ENCODE measurements at regions not wholly inside any gene's neighbourhood (a gene's known extent, or its start where the extent isn't known, plus 50 kb on each side); places are given as distances from the start of the nearest gene placed in this dataset.

- Histone ChIP-seq H2AFZ (no peak overlapping the region), H3K9me2 (ENCODE audit: insufficient read depth) (no peaks in the 10 kb centered on the region), H3K36me3 (ENCODE audit: insufficient read depth) (peaks cover 15% of the 10 kb centered on the region), H3K27ac (ENCODE audit: low read depth) (no peak overlapping the region), H4K20me1 (replicated peaks; ENCODE audit: insufficient read depth) (no peaks in the 10 kb centered on the region), H3K4me3 (no peak overlapping the region), H3K4me2 (no peak overlapping the region), H3K79me2 (replicated peaks; ENCODE audit: insufficient read depth) (no peaks in the 10 kb centered on the region), H3K4me1 (ENCODE audit: insufficient read depth) (no peaks in the 10 kb centered on the region), H3K27me3 (ENCODE audit: insufficient read depth) (no peaks in the 10 kb centered on the region), H3F3A (replicated peaks; ENCODE audit: low read depth) (no peaks in the 10 kb centered on the region)
- H3K9me3 Mint-ChIP-seq, result peaks cover 96% of the 10 kb centered on the region
- ATAC-seq (no peak), DNase-seq (ENCODE audit: low spot score) (no peak)
- H3K4me3 Mint-ChIP-seq, result no peak overlapping the region
- H3K4me1 Mint-ChIP-seq, result no peaks in the 10 kb centered on the region
- H3K36me3 Mint-ChIP-seq (ENCODE audit: low read depth), result peaks cover 42% of the 10 kb centered on the region
- H3K27ac Mint-ChIP-seq, result no peak overlapping the region
- peaks cover 7% of the 10 kb centered on the region for H3K27me3 Mint-ChIP-seq (ENCODE audit: insufficient read depth, low read depth, poor library complexity)
- TF ChIP-seq CREB1 (CRISPR knock-in tag; IDR thresholded peaks at IDR 0.05; ENCODE audit: low read depth) (no peak), ZNF331 (CRISPR knock-in tag; IDR thresholded peaks at IDR 0.05; ENCODE audit: low read depth) (no peak)
These were observed 776.3 kb downstream of the TMEM121 start for GRCh38 chr14:106302661-106303060.

GRCh38 chr14:106304271-106304670 lies 777.9 kb downstream of the TMEM121 start:
- Mint-ChIP-seq H3K27ac (no peak overlapping the region), H3K27me3 (ENCODE audit: insufficient read depth, low read depth, poor library complexity) (peaks cover 12% of the 10 kb centered on the region), H3K4me1 (no peaks in the 10 kb centered on the region), H3K4me3 (no peak overlapping the region), H3K9me3 (peaks cover 96% of the 10 kb centered on the region), H3K36me3 (ENCODE audit: low read depth) (peaks cover 50% of the 10 kb centered on the region)
- ATAC-seq, result no peak
- H3K27me3 ChIP-seq (ENCODE audit: insufficient read depth), result no peaks in the 10 kb centered on the region
- H3K4me2 ChIP-seq, result no peak overlapping the region
- H3K9me2 ChIP-seq (ENCODE audit: insufficient read depth), result no peaks in the 10 kb centered on the region
- peaks cover 7% of the 10 kb centered on the region for H3F3A ChIP-seq (replicated peaks; ENCODE audit: low read depth)
- H4K20me1 ChIP-seq (replicated peaks; ENCODE audit: insufficient read depth), result no peaks in the 10 kb centered on the region
- H3K79me2 ChIP-seq (replicated peaks; ENCODE audit: insufficient read depth), result no peaks in the 10 kb centered on the region
- no peak overlapping the region for H2AFZ ChIP-seq
- no peak overlapping the region for H3K4me3 ChIP-seq
- no peaks in the 10 kb centered on the region for H3K4me1 ChIP-seq (ENCODE audit: insufficient read depth)
- DNase-seq (ENCODE audit: low spot score), result no peak
- peaks cover 15% of the 10 kb centered on the region for H3K36me3 ChIP-seq (ENCODE audit: insufficient read depth)
- H3K27ac ChIP-seq (ENCODE audit: low read depth), result no peak overlapping the region
- TF ChIP-seq EZH2phosphoT487 (IDR thresholded peaks at IDR 0.05; ENCODE audit: unreplicated experiment) (no peak), ZNF114 (CRISPR knock-in tag; IDR thresholded peaks at IDR 0.05) (no peak), JUNB (IDR thresholded peaks at IDR 0.05; ENCODE audit: unreplicated experiment) (no peak), EZH2 (IDR thresholded peaks at IDR 0.05; ENCODE audit: low read depth, unreplicated experiment) (no peak), REST (IDR thresholded peaks at IDR 0.05; ENCODE audit: unreplicated experiment) (no peak), ZNF331 (CRISPR knock-in tag; IDR thresholded peaks at IDR 0.05; ENCODE audit: low read depth) (no peak)
- TF ChIP-seq, protein P1, sequence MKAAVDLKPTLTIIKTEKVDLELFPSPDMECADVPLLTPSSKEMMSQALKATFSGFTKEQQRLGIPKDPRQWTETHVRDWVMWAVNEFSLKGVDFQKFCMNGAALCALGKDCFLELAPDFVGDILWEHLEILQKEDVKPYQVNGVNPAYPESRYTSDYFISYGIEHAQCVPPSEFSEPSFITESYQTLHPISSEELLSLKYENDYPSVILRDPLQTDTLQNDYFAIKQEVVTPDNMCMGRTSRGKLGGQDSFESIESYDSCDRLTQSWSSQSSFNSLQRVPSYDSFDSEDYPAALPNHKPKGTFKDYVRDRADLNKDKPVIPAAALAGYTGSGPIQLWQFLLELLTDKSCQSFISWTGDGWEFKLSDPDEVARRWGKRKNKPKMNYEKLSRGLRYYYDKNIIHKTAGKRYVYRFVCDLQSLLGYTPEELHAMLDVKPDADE (IDR thresholded peaks at IDR 0.05), result no peak
- TF ChIP-seq, protein P2, sequence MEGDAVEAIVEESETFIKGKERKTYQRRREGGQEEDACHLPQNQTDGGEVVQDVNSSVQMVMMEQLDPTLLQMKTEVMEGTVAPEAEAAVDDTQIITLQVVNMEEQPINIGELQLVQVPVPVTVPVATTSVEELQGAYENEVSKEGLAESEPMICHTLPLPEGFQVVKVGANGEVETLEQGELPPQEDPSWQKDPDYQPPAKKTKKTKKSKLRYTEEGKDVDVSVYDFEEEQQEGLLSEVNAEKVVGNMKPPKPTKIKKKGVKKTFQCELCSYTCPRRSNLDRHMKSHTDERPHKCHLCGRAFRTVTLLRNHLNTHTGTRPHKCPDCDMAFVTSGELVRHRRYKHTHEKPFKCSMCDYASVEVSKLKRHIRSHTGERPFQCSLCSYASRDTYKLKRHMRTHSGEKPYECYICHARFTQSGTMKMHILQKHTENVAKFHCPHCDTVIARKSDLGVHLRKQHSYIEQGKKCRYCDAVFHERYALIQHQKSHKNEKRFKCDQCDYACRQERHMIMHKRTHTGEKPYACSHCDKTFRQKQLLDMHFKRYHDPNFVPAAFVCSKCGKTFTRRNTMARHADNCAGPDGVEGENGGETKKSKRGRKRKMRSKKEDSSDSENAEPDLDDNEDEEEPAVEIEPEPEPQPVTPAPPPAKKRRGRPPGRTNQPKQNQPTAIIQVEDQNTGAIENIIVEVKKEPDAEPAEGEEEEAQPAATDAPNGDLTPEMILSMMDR (conservative IDR thresholded peaks at IDR 0.05; ENCODE audit: low read depth in 2 of 2), result no peak
- TF ChIP-seq, protein P3, sequence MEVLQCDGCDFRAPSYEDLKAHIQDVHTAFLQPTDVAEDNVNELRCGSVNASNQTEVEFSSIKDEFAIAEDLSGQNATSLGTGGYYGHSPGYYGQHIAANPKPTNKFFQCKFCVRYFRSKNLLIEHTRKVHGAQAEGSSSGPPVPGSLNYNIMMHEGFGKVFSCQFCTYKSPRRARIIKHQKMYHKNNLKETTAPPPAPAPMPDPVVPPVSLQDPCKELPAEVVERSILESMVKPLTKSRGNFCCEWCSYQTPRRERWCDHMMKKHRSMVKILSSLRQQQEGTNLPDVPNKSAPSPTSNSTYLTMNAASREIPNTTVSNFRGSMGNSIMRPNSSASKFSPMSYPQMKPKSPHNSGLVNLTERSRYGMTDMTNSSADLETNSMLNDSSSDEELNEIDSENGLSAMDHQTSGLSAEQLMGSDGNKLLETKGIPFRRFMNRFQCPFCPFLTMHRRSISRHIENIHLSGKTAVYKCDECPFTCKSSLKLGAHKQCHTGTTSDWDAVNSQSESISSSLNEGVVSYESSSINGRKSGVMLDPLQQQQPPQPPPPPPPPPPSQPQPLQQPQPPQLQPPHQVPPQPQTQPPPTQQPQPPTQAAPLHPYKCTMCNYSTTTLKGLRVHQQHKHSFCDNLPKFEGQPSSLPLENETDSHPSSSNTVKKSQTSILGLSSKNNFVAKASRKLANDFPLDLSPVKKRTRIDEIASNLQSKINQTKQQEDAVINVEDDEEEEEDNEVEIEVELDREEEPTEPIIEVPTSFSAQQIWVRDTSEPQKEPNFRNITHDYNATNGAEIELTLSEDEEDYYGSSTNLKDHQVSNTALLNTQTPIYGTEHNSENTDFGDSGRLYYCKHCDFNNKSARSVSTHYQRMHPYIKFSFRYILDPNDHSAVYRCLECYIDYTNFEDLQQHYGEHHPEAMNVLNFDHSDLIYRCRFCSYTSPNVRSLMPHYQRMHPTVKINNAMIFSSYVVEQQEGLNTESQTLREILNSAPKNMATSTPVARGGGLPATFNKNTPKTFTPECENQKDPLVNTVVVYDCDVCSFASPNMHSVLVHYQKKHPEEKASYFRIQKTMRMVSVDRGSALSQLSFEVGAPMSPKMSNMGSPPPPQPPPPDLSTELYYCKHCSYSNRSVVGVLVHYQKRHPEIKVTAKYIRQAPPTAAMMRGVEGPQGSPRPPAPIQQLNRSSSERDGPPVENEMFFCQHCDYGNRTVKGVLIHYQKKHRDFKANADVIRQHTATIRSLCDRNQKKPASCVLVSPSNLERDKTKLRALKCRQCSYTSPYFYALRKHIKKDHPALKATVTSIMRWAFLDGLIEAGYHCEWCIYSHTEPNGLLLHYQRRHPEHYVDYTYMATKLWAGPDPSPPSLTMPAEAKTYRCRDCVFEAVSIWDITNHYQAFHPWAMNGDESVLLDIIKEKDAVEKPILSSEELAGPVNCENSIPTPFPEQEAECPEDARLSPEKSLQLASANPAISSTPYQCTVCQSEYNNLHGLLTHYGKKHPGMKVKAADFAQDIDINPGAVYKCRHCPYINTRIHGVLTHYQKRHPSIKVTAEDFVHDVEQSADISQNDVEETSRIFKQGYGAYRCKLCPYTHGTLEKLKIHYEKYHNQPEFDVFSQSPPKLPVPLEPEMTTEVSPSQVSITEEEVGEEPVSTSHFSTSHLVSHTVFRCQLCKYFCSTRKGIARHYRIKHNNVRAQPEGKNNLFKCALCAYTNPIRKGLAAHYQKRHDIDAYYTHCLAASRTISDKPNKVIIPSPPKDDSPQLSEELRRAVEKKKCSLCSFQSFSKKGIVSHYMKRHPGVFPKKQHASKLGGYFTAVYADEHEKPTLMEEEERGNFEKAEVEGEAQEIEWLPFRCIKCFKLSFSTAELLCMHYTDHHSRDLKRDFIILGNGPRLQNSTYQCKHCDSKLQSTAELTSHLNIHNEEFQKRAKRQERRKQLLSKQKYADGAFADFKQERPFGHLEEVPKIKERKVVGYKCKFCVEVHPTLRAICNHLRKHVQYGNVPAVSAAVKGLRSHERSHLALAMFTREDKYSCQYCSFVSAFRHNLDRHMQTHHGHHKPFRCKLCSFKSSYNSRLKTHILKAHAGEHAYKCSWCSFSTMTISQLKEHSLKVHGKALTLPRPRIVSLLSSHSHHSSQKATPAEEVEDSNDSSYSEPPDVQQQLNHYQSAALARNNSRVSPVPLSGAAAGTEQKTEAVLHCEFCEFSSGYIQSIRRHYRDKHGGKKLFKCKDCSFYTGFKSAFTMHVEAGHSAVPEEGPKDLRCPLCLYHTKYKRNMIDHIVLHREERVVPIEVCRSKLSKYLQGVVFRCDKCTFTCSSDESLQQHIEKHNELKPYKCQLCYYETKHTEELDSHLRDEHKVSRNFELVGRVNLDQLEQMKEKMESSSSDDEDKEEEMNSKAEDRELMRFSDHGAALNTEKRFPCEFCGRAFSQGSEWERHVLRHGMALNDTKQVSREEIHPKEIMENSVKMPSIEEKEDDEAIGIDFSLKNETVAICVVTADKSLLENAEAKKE (CRISPR knock-in tag; IDR thresholded peaks at IDR 0.05), result no peak
